Endothelial cell of umbilical vein (primary cell): ENCODE measurements at regions not wholly inside any gene's neighbourhood (a gene's known extent, or its start where the extent isn't known, plus 50 kb on each side); places are given as distances from the start of the nearest gene placed in this dataset.

Experiments used
- BruUV-seq: library from RNA; stranded (reverse); fragments of 400-500 nt; replicated peaks from 2 replicates; lab custom pipeline; 2021; lab: Mats Ljungman, UMichigan
- CTCF ChIA-PET: fragments of 300-600, 350-600 bp; sonication (Branson Sonifier 250); formaldehyde crosslinking; loops from one replicate; lab custom pipeline; 2021; ENCODE audit warnings: antibody characterized with exemption, inconsistent platforms; lab: Charles Lee
- POLR2A ChIA-PET: fragments of 300-600, 350-600 bp; sonication (Branson Sonifier 250); formaldehyde crosslinking; loops from one replicate; lab custom pipeline; 2021; ENCODE audit warnings: antibody characterized with exemption, inconsistent platforms; lab: Charles Lee
- DNase-seq: peaks from one replicate; pipeline ENCODE4 v3.0.0-alpha.2; 2011; ENCODE audit warnings: low read depth, low spot score
- FAIRE-seq: peaks from 2 replicates; lab custom pipeline; 2011; peaks lifted over from hg19 to GRCh38; lab: Jason Lieb, UNC
- H2AFZ ChIP-seq: 2 replicates; pipeline ENCODE4 v1.6.0; 2012; ENCODE audit warnings: low read depth, low read length, control low read depth, inconsistent platforms
- H3K27ac ChIP-seq: 2 replicates; pipeline ENCODE4 v1.5.1; 2011; ENCODE audit warnings: low read depth, mild to moderate bottlenecking, control low read depth, low read length, moderate library complexity; ENCODE audit not compliant: insufficient read depth
- H3K27me3 ChIP-seq, 2 experiments: 2 replicates each; pipeline versions ENCODE4 v1.6.0 to v1.6.1; 2011; ENCODE audit warnings: low read length in 2 of 2, mixed read lengths in 1 of 2; ENCODE audit not compliant: control insufficient read depth in 2 of 2, insufficient read depth in 2 of 2
- H3K36me3 ChIP-seq, 2 experiments: 2 replicates in 1 of 2; 3 replicates in 1 of 2; pipeline ENCODE4 v1.5.1; 2011; ENCODE audit warnings: low read length in 2 of 2, mild to moderate bottlenecking in 1 of 2, moderate library complexity in 1 of 2; ENCODE audit not compliant: control insufficient read depth in 2 of 2, insufficient read depth in 2 of 2; ENCODE audit errors: extremely low read depth in 1 of 2
- H3K4me1 ChIP-seq: 3 replicates; pipeline ENCODE4 v1.5.1; 2011; ENCODE audit warnings: mild to moderate bottlenecking, low read length; ENCODE audit not compliant: control insufficient read depth, insufficient read depth; ENCODE audit errors: extremely low read depth
- H3K4me2 ChIP-seq: 2 replicates; pipeline ENCODE4 v1.6.1; 2011; ENCODE audit warnings: low read length, control low read depth, mixed read lengths; ENCODE audit not compliant: insufficient read depth
- H3K4me3 ChIP-seq, 3 experiments: fragments of 200-600 bp in 1 of 3; sonication (generic), shearing (Covaris generic) in 1 of 3; replicated peaks in 1 of 3; 2 replicates each; pipeline ENCODE4 v1.5.1; 2011 to 2016; ENCODE audit warnings: control low read depth in 3 of 3, low read length in 3 of 3, mild to moderate bottlenecking in 2 of 3, inconsistent platforms in 1 of 3, low read depth in 1 of 3, moderate library complexity in 1 of 3; ENCODE audit not compliant: insufficient read depth in 1 of 3
- H3K79me2 ChIP-seq: 2 replicates; pipeline ENCODE4 v1.6.0; 2012; ENCODE audit warnings: low read length, inconsistent platforms; ENCODE audit not compliant: control insufficient read depth, insufficient read depth
- H3K9ac ChIP-seq: replicated peaks from 2 replicates; pipeline ENCODE3; 2011; ENCODE audit warnings: low read length, control low read depth; ENCODE audit not compliant: insufficient read depth; ENCODE audit errors: extremely low read depth
- H3K9me1 ChIP-seq: replicated peaks from 3 replicates; pipeline ENCODE4 v1.6.0; 2011; ENCODE audit warnings: mild to moderate bottlenecking, low read length; ENCODE audit not compliant: control insufficient read depth, insufficient read depth; ENCODE audit errors: extremely low read depth
- H3K9me3 ChIP-seq: replicated peaks from 2 replicates; pipeline ENCODE4 v1.5.1; 2012; ENCODE audit warnings: low read length, inconsistent platforms; ENCODE audit not compliant: control insufficient read depth, insufficient read depth
- H4K20me1 ChIP-seq: replicated peaks from 2 replicates; pipeline ENCODE3; 2011; ENCODE audit warnings: mild to moderate bottlenecking, low read length; ENCODE audit not compliant: control insufficient read depth, insufficient read depth; ENCODE audit errors: extremely low read depth
- CTCF ChIP-seq, 2 donors: IDR thresholded peaks; 1 replicate in 1 of 2; 2 replicates in 1 of 2; pipeline ENCODE4 v1.5.1; 2011; ENCODE audit warnings: low read length in 2 of 2, mild to moderate bottlenecking in 2 of 2, moderate library complexity in 2 of 2, control low read depth in 1 of 2, inconsistent platforms in 1 of 2, low read depth in 1 of 2; ENCODE audit not compliant: insufficient read depth in 1 of 2; ENCODE audit errors: extremely low read depth in 1 of 2
- EZH2 ChIP-seq: IDR thresholded peaks from 2 replicates; pipeline ENCODE4 v1.6.1; 2012; ENCODE audit warnings: borderline replicate concordance, low read depth, mild to moderate bottlenecking, moderate library complexity, low read length, inconsistent platforms; ENCODE audit not compliant: severe bottlenecking
- FOS ChIP-seq: IDR thresholded peaks from 2 replicates; pipeline ENCODE4 v1.6.1; 2011; ENCODE audit warnings: mild to moderate bottlenecking, low read length, moderate library complexity, borderline replicate concordance; ENCODE audit not compliant: insufficient read depth
- GATA2 ChIP-seq: IDR thresholded peaks from 2 replicates; pipeline ENCODE4 v1.7.0; 2011; ENCODE audit warnings: low read depth, mild to moderate bottlenecking, moderate library complexity, mixed read lengths, low read length; ENCODE audit not compliant: insufficient read length, insufficient read depth
- JUN ChIP-seq: IDR thresholded peaks from 2 replicates; pipeline ENCODE4 v1.6.1; 2011; ENCODE audit warnings: borderline replicate concordance, low read depth; ENCODE audit not compliant: insufficient read length, insufficient read depth
- MAX ChIP-seq: IDR thresholded peaks from 2 replicates; pipeline ENCODE4 v1.6.1; 2011; ENCODE audit not compliant: insufficient read depth, insufficient read length
- MYC ChIP-seq: IDR thresholded peaks from one replicate; pipeline ENCODE4 v1.6.1; 2011; ENCODE audit warnings: mild to moderate bottlenecking, low read depth, low read length
- POLR2A ChIP-seq: IDR thresholded peaks from 2 replicates; pipeline ENCODE4 v1.6.1; 2012; ENCODE audit warnings: low read depth, mild to moderate bottlenecking, control low read depth, low read length
- POLR2AphosphoS5 ChIP-seq: IDR thresholded peaks from 2 replicates; pipeline ENCODE4 v1.6.1; 2012; ENCODE audit warnings: low read depth, mild to moderate bottlenecking, control low read depth, low read length, moderate library complexity; ENCODE audit not compliant: insufficient read depth
- dilution Hi-C: fragments of 300-500 bp; cut with MboI; formaldehyde crosslinking; loops from one replicate; pipeline ENCODE4 v1.15.0; 2019; ENCODE audit warnings: low sequenced_read_pairs; ENCODE audit not compliant: extremely low pct_ligation_motif_present
- intact Hi-C: fragments of 100-400 bp; cut with micrococcal nuclease; formaldehyde crosslinking; loops from one replicate; pipeline ENCODE4 v1.10.0; 2022

DNA sequence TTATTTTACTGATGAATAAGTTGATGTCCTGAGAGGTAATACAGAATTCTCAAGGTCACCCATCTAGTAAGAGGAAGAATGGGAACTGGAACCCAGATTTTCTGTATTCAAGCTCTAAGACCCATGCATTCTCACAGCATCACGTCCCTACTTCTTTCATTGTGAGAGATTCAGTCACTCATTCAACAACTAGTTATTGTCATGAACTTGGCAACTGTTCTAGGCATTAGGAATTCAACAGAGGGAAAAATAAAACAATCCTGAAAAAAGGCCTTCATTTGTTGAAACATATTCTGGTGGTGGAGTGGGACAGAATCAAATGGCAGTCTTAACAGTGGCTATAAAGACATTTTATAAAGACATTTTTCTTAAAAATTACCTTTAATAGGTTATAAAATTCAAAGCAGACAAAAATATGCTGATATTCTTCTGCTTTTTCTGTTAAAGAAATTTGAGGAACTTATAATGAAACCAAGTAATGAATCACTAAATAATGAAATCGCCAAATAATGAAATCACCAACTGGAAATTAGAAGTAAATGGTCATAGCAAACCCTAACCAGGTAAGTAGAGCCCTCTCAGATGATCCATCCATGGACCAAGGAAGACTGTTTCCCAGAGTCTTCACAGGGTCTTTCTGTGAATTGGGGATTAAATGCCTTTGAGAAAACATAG, 136.5 kb upstream of the DPYD start:
- Histone ChIP-seq H3K27ac (no peak overlapping the region), H3K4me2 (no peak overlapping the region), H3K9me1 (no peaks in the 10 kb centered on the region), H3K79me2 (no peaks in the 10 kb centered on the region), H3K9ac (no peak overlapping the region), H2AFZ (no peak overlapping the region), H3K27me3 (no peaks in the 10 kb centered on the region), H3K4me3 (no peak overlapping the region), H3K9me3 (no peaks in the 10 kb centered on the region), H3K36me3 (no peaks in the 10 kb centered on the region), H3K4me1 (peaks cover 27% of the 10 kb centered on the region), H4K20me1 (no peaks in the 10 kb centered on the region)
- BruUV-seq, result no TSS peak
- FAIRE-seq, result no peak
- no peak for TF ChIP-seq JUN
- intact Hi-C loops, result loop anchor here (10.0 kb wide), 1 partner anchor 607 kb away; the partner anchor contains the start of gene SNX7
- DNase-seq, result no peak
- ChIA-PET POLR2A (no interaction called here), CTCF (interaction anchor here (6.7 kb wide), 1 partner anchor 410 kb away, joined by 126 read pairs; no protein-coding TSS in a partner anchor)
- dilution Hi-C loops, result no loop called here

- H3K9ac ChIP-seq, result no peak overlapping the region
- dilution Hi-C loops (no loop called here), intact Hi-C loops (loop anchor here (10.0 kb wide), 1 partner anchor 608 kb away; the partner anchor contains the start of gene SNX7)
- no peaks in the 10 kb centered on the region for H3K36me3 ChIP-seq
- no peaks in the 10 kb centered on the region for H3K9me1 ChIP-seq
- no peaks in the 10 kb centered on the region for H4K20me1 ChIP-seq
- no TSS peak for BruUV-seq
- POLR2A ChIA-PET, result no interaction called here
- CTCF ChIA-PET, result interaction anchor here (1.2 to 6.7 kb wide), 2 partner anchors 19 to 410 kb away, joined by 4 to 126 read pairs; no protein-coding TSS in a partner anchor
- no peak overlapping the region for H3K4me2 ChIP-seq
- peaks cover 29% of the 10 kb centered on the region for H3K4me1 ChIP-seq
- H3K27ac ChIP-seq, result no peak overlapping the region
- H3K4me3 ChIP-seq, result no peak overlapping the region
- no peaks in the 10 kb centered on the region for H3K79me2 ChIP-seq
- TF ChIP-seq GATA2 (no peak), FOS (no peak), POLR2A (no peak), EZH2 (no peak), POLR2AphosphoS5 (no peak), JUN (no peak), MYC (no peak), MAX (no peak), CTCF (IDR thresholded peaks at IDR 0.05; ENCODE audit: extremely low read depth in 1 of 2, insufficient read depth in 1 of 2, low read depth in 1 of 2, low read length in 2 of 2) (no peak)
- H3K27me3 ChIP-seq, result no peaks in the 10 kb centered on the region
- H2AFZ ChIP-seq, result no peak overlapping the region
- DNase-seq (no peak), FAIRE-seq (no peak)
- H3K9me3 ChIP-seq, result no peaks in the 10 kb centered on the region
These were observed 135.9 kb upstream of the DPYD start for GRCh38 chr1:98056781-98057180.
